CD14-positive monocyte (primary cell): ENCODE measurements at regions not wholly inside any gene's neighbourhood (a gene's known extent, or its start where the extent isn't known, plus 50 kb on each side); places are given as distances from the start of the nearest gene placed in this dataset.
A peak's percentile ranks its signal among the peaks of the same experiment; 100 is the strongest.

Experiments
- DNase-seq, 3 donors: peaks; one replicate each; pipeline ENCODE4 v3.0.0-alpha.2; 2011 to 2022
- H2AFZ ChIP-seq: 2 replicates; pipeline ENCODE4 v1.6.0; 2012; ENCODE audit warnings: mild to moderate bottlenecking, low read depth, low read length, inconsistent platforms; ENCODE audit not compliant: insufficient read depth, poor library complexity, severe bottlenecking
- H3K27ac ChIP-seq, 2 donors: 1 replicate in 1 of 2; 2 replicates in 1 of 2; pipeline ENCODE4 v1.5.1; 2012 to 2013; ENCODE audit warnings: low read length in 2 of 2, control low read depth in 1 of 2, inconsistent platforms in 1 of 2, low read depth in 1 of 2, mild to moderate bottlenecking in 1 of 2
- H3K27me3 ChIP-seq, 2 donors: one replicate each; pipeline versions ENCODE4 v1.6.0 to v1.6.1; 2011 to 2013; ENCODE audit warnings: low read length in 2 of 2; ENCODE audit not compliant: control insufficient read depth in 2 of 2, insufficient read depth in 2 of 2
- H3K36me3 ChIP-seq, 2 donors: replicated peaks in 1 of 2; 1 replicate in 1 of 2; 2 replicates in 1 of 2; pipeline versions ENCODE4 v1.5.1 to v1.6.1; 2012 to 2013; ENCODE audit warnings: low read length in 2 of 2, control low read depth in 1 of 2, inconsistent platforms in 1 of 2, mild to moderate bottlenecking in 1 of 2; ENCODE audit not compliant: insufficient read depth in 2 of 2, control insufficient read depth in 1 of 2
- H3K4me1 ChIP-seq, 2 donors: 1 replicate in 1 of 2; 2 replicates in 1 of 2; pipeline versions ENCODE4 v1.5.1 to v1.6.1; 2012 to 2013; ENCODE audit warnings: low read length in 2 of 2, control low read depth in 1 of 2, inconsistent platforms in 1 of 2, mild to moderate bottlenecking in 1 of 2, moderate library complexity in 1 of 2; ENCODE audit not compliant: insufficient read depth in 2 of 2, control insufficient read depth in 1 of 2
- H3K4me2 ChIP-seq: replicated peaks from 2 replicates; pipeline ENCODE3; 2012; ENCODE audit warnings: low read length, moderate library complexity, mild to moderate bottlenecking; ENCODE audit not compliant: poor library complexity, severe bottlenecking; ENCODE audit errors: extremely low read depth
- H3K4me3 ChIP-seq, 3 experiments: fragments of 200-600 bp in 1 of 3; sonication (generic) in 1 of 3; replicated peaks in 1 of 3; 1 replicate in 2 of 3; 2 replicates in 1 of 3; pipeline ENCODE4 v1.5.1; 2011 to 2013; ENCODE audit warnings: low read length in 3 of 3, mild to moderate bottlenecking in 3 of 3, control low read depth in 2 of 3, low read depth in 2 of 3, inconsistent platforms in 1 of 3, moderate library complexity in 1 of 3
- H3K79me2 ChIP-seq: 2 replicates; pipeline ENCODE4 v1.6.0; 2012; ENCODE audit warnings: mild to moderate bottlenecking, control low read depth, inconsistent platforms, low read length, moderate library complexity; ENCODE audit not compliant: insufficient read depth
- H3K9ac ChIP-seq: 2 replicates; pipeline ENCODE4 v1.6.0; 2017; ENCODE audit warnings: low read length, mild to moderate bottlenecking; ENCODE audit not compliant: insufficient read depth, poor library complexity, severe bottlenecking
- H3K9me3 ChIP-seq, 2 donors: replicated peaks in 1 of 2; 1 replicate in 1 of 2; 2 replicates in 1 of 2; pipeline versions ENCODE4 v1.5.1 to v1.6.1; 2012 to 2013; ENCODE audit warnings: low read length in 2 of 2, control low read depth in 1 of 2; ENCODE audit not compliant: control insufficient read depth in 1 of 2, insufficient read depth in 1 of 2
- H4K20me1 ChIP-seq: 2 replicates; pipeline ENCODE4 v1.6.0; 2012; ENCODE audit warnings: mild to moderate bottlenecking, low read length, control low read depth, moderate library complexity; ENCODE audit not compliant: insufficient read depth
- H3K27ac Mint-ChIP-seq, 7 donors: one replicate each; pipeline ENCODE4 v1.8.0; 2020; ENCODE audit warnings: mild to moderate bottlenecking in 7 of 7, mixed read lengths in 7 of 7, moderate library complexity in 6 of 7, inconsistent platforms in 2 of 7
- H3K27me3 Mint-ChIP-seq, 3 donors: one replicate each; pipeline ENCODE4 v1.8.0; 2021 to 2022; ENCODE audit warnings: low read depth in 3 of 3, mild to moderate bottlenecking in 3 of 3, mixed read lengths in 3 of 3, moderate library complexity in 3 of 3, inconsistent platforms in 1 of 3
- H3K36me3 Mint-ChIP-seq, 2 donors: one replicate each; pipeline ENCODE4 v1.8.0; 2020; ENCODE audit warnings: mixed read lengths in 2 of 2, inconsistent platforms in 1 of 2, mild to moderate bottlenecking in 1 of 2
- H3K4me1 Mint-ChIP-seq: one replicate; pipeline ENCODE4 v1.8.0; 2020; ENCODE audit warnings: mild to moderate bottlenecking, mixed read lengths
- H3K4me3 Mint-ChIP-seq, 2 donors: one replicate each; pipeline ENCODE4 v1.8.0; 2020; ENCODE audit warnings: mild to moderate bottlenecking in 2 of 2, mixed read lengths in 2 of 2, moderate library complexity in 1 of 2
- H3K9me3 Mint-ChIP-seq, 7 donors: one replicate each; pipeline ENCODE4 v1.8.0; 2020 to 2022; ENCODE audit warnings: mixed read lengths in 7 of 7, mild to moderate bottlenecking in 6 of 7, moderate library complexity in 6 of 7, inconsistent platforms in 2 of 7
- WGBS: methylation state at CpG from one replicate; pipeline ENCODE4 v1.1.5; 2013; ENCODE audit warnings: missing lambda C conversion rate; ENCODE audit not compliant: insufficient coverage; 5-methylcytosine and 5-hydroxymethylcytosine counted together
- intact Hi-C, 2 donors: fragments of 100-400 bp; cut with micrococcal nuclease; formaldehyde crosslinking; loops; one replicate each; pipeline versions ENCODE4 v1.15.0 to v1.15.1; 2023
- TF ChIP-seq, protein P1 (sequence below): fragments of 200-600 bp; IDR thresholded peaks from one replicate; pipeline ENCODE4 v1.8.0; 2022; ENCODE audit warnings: antibody characterized with exemption, mild to moderate bottlenecking

DNA sequence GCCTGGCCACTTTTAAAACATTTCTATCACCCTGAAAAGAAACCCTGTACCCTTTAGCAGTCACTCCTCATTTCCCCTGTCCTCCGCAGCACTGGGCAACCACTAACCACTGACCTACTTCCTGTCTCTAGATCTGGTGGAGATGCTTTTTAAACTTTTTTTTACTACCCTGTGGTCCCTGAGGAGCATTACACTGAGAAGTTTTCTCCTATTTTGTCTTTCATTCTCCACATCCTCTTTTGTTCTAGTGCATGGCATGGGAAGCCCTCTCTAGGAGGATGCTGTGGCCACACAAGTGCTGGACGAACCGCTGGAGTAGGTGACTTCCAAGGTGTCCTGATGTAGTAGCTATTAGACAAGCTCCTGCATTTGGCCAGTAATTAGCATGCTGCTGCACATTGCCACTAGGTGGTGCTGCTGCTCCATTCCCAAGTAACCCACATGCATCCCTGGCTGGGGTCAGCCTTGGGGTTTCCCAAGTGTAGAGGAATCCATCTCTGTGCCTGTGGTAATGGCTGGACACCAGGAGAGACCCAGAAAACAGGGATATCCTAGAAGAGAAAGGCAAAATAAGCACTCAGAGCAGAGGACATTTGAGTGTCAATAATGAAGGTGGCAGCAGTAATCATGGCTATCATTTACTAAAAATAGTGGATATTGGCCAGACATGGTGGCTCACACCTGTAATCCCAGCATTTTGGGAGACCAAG, 143.8 kb upstream of the CRHR1 start:
- peaks cover 0 to 1% (median 0%) of the 10 kb centered on the region in 7 donors for H3K9me3 Mint-ChIP-seq
- Histone ChIP-seq H2AFZ (no peak overlapping the region), H3K4me3 (no peak overlapping the region), H4K20me1 (no peaks in the 10 kb centered on the region), H3K27me3 (peaks cover 0 to 1% of the 10 kb centered on the region in 2 donors), H3K79me2 (no peaks in the 10 kb centered on the region), H3K4me1 (no peaks in the 10 kb centered on the region), H3K36me3 (no peaks in the 10 kb centered on the region), H3K27ac (no peak overlapping the region), H3K9ac (no peak overlapping the region), H3K4me2 (no peak overlapping the region), H3K9me3 (no peaks in the 10 kb centered on the region)
- peak; percentile 51 to 75 (median 69) for DNase-seq
- H3K36me3 Mint-ChIP-seq = peaks cover 0 to 2% of the 10 kb centered on the region in 2 donors
- 10% methylated on average over 2 of the region's 3 CpGs for WGBS
- peaks cover 3% of the 10 kb centered on the region for H3K4me1 Mint-ChIP-seq
- TF ChIP-seq, protein P1, sequence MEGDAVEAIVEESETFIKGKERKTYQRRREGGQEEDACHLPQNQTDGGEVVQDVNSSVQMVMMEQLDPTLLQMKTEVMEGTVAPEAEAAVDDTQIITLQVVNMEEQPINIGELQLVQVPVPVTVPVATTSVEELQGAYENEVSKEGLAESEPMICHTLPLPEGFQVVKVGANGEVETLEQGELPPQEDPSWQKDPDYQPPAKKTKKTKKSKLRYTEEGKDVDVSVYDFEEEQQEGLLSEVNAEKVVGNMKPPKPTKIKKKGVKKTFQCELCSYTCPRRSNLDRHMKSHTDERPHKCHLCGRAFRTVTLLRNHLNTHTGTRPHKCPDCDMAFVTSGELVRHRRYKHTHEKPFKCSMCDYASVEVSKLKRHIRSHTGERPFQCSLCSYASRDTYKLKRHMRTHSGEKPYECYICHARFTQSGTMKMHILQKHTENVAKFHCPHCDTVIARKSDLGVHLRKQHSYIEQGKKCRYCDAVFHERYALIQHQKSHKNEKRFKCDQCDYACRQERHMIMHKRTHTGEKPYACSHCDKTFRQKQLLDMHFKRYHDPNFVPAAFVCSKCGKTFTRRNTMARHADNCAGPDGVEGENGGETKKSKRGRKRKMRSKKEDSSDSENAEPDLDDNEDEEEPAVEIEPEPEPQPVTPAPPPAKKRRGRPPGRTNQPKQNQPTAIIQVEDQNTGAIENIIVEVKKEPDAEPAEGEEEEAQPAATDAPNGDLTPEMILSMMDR = peak; percentile 95
- no peak overlapping the region for H3K4me3 Mint-ChIP-seq
- H3K27me3 Mint-ChIP-seq = peaks cover 6 to 14% (median 9%) of the 10 kb centered on the region in 3 donors
- H3K27ac Mint-ChIP-seq = peak overlapping the region in 2 of 7 donors; percentile 4 to 53
- intact Hi-C loops = loop anchor here (1.0 to 2.0 kb wide), 2 partner anchors 191 to 192 kb away; no protein-coding TSS in a partner anchor

DNA sequence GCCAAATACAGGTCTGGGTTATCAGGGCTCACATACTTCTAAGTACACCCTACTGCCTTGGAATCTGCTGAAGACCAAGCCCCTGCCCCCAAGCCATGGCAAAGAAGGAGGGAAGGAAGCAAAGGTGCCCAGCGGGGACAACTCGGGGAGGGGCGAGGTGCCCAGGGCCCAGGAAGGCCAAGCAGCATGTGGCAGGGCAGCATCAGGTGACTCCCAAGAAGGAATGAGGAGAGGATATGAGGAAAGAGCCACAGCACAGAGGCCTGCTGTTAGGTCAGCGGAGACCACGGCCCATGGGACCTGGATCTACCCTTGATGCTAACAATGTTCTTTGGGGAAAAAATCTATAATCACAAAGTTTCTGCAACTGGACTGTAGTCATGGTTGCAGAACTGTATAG, 142.6 kb upstream of the CRHR1 start:
- intact Hi-C loops = loop anchor here in 1 of 2 donors (2.0 kb wide), 1 partner anchor 189 kb away; no protein-coding TSS in a partner anchor
- no peak overlapping the region for H3K9ac ChIP-seq

More for the DNA sequence above, 142.6 kb upstream of the CRHR1 start:
- WGBS = 63% methylated on average over 3 of the region's 5 CpGs
- Histone ChIP-seq H3K4me1 (peaks cover 0 to 5% of the 10 kb centered on the region in 2 donors), H4K20me1 (no peaks in the 10 kb centered on the region), H3K36me3 (no peaks in the 10 kb centered on the region), H3K27ac (no peak overlapping the region), H3K9me3 (no peaks in the 10 kb centered on the region), H2AFZ (no peak overlapping the region), H3K79me2 (no peaks in the 10 kb centered on the region), H3K27me3 (peaks cover 0 to 13% of the 10 kb centered on the region in 2 donors), H3K4me3 (no peak overlapping the region), H3K4me2 (no peak overlapping the region)
- Mint-ChIP-seq H3K27me3 (peaks cover 13 to 24% (median 17%) of the 10 kb centered on the region in 3 donors), H3K4me3 (no peak overlapping the region), H3K4me1 (peaks cover 8% of the 10 kb centered on the region), H3K27ac (no peak overlapping the region), H3K36me3 (no peaks in the 10 kb centered on the region), H3K9me3 (peaks cover 0 to 3% (median 0%) of the 10 kb centered on the region in 7 donors)
- DNase-seq = no peak
- TF ChIP-seq, protein P1 = no peak
